Breast epithelium (tissue), 4 donors: ENCODE measurements at regions not wholly inside any gene's neighbourhood (a gene's known extent, or its start where the extent isn't known, plus 50 kb on each side); places are given as distances from the start of the nearest gene placed in this dataset.

ENCODE experiments used
- DNase-seq, 2 donors: peaks; one replicate each; pipeline ENCODE4 v3.0.0-alpha.2; 2019; ENCODE audit warnings: low spot score in 2 of 2
- H3K27ac ChIP-seq, 2 donors: fragments of 200-600 bp; sonication (generic) in 1 of 2; one replicate each; pipeline ENCODE4 v1.5.1; 2016 to 2019; ENCODE audit warnings: mild to moderate bottlenecking in 1 of 2
- H3K27me3 ChIP-seq, 2 donors: fragments of 200-600 bp; sonication (generic) in 1 of 2; one replicate each; pipeline versions ENCODE4 v1.5.1 to v1.6.0; 2017 to 2019; ENCODE audit warnings: control low read depth in 1 of 2, mild to moderate bottlenecking in 1 of 2
- H3K36me3 ChIP-seq: fragments of 200-600 bp; one replicate; pipeline ENCODE4 v1.5.1; 2019
- H3K4me1 ChIP-seq, 2 donors: fragments of 200-600 bp; sonication (generic); one replicate each; pipeline ENCODE4 v1.5.1; 2016 to 2019; ENCODE audit warnings: control low read depth in 1 of 2
- H3K4me3 ChIP-seq, 3 donors: fragments of 200-600 bp; sonication (generic); 1 replicate in 2 of 3; 2 replicates in 1 of 3; pipeline ENCODE4 v1.5.1; 2016 to 2019; ENCODE audit warnings: mild to moderate bottlenecking in 3 of 3, moderate library complexity in 2 of 3
- H3K9me3 ChIP-seq, 2 donors: fragments of 200-600 bp; sonication (generic) in 1 of 2; one replicate each; pipeline ENCODE4 v1.5.1; 2016 to 2019; ENCODE audit warnings: control low read depth in 1 of 2
- POLR2A ChIP-seq: fragments of 450-650 bp; IDR thresholded peaks from one replicate; pipeline ENCODE4 v1.6.1; 2016; ENCODE audit warnings: antibody characterized with exemption, mild to moderate bottlenecking, moderate library complexity
- POLR2AphosphoS5 ChIP-seq, 3 donors: sonication (generic); formaldehyde crosslinking; IDR thresholded peaks; one replicate each; pipeline ENCODE4 v1.6.1; 2017; ENCODE audit warnings: antibody characterized with exemption in 3 of 3
- intact Hi-C: fragments of 100-400 bp; cut with DNase I; formaldehyde crosslinking; loops from one replicate; pipeline ENCODE4 v1.15.1; 2023; ENCODE audit warnings: low total_unique reads
- TF ChIP-seq, protein P1 (sequence below), 3 donors: fragments of 450-650 bp; IDR thresholded peaks; one replicate each; pipeline ENCODE4 v1.5.1; 2016 to 2017; ENCODE audit warnings: antibody characterized with exemption in 3 of 3, mild to moderate bottlenecking in 3 of 3, moderate library complexity in 3 of 3

DNA sequence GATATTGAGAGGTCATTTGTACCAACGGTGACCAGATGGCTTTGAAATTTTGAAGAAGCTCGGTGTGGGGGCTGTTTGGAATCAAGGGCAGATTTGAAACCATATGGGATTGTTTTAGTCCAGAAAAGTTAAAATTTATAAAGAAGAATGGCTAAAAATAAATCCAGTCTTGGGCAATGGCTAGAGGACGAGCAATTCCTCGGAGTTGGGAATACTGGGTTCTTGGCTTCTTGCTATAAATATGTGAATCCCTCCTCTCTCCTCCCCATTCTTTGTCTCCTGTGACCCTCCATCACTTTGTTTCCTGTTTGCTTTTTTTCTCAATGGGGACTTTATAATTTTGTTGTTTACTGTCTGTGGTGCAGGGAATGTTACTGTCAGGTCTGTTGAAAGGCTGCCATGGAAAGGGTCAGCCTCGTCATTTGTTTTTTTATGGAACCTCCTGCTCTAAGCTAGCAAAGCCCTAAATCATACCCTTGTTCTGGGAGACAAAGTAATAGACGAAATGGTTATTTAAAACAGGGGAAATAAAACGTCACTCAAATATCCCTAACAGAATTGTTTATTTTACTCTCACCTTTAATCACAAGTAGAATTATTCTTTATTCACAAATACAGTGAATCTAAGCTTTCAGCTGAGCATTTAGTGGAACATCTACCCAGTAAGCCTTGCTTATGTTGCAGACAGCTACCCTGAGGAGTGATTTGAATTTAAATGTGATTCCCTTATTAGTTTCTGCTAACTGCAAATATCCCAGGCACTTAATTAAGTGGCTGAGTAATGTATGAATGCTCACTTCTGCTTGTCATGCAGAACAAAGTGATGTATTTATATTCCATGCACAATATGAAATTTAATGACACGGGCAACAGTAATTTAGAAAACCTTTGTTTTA lies 273.1 kb upstream of the NOVA1 start:
- Histone ChIP-seq H3K27ac (peak overlapping the region in 1 of 2 donors; percentile 10), H3K4me3 (no peak overlapping the region), H3K36me3 (no peaks in the 10 kb centered on the region), H3K4me1 (no peaks in the 10 kb centered on the region), H3K9me3 (no peaks in the 10 kb centered on the region), H3K27me3 (no peaks in the 10 kb centered on the region)
- TF ChIP-seq POLR2A: no peak
- no peak for TF ChIP-seq POLR2AphosphoS5 (IDR thresholded peaks at IDR 0.05)
- TF ChIP-seq, protein P1, sequence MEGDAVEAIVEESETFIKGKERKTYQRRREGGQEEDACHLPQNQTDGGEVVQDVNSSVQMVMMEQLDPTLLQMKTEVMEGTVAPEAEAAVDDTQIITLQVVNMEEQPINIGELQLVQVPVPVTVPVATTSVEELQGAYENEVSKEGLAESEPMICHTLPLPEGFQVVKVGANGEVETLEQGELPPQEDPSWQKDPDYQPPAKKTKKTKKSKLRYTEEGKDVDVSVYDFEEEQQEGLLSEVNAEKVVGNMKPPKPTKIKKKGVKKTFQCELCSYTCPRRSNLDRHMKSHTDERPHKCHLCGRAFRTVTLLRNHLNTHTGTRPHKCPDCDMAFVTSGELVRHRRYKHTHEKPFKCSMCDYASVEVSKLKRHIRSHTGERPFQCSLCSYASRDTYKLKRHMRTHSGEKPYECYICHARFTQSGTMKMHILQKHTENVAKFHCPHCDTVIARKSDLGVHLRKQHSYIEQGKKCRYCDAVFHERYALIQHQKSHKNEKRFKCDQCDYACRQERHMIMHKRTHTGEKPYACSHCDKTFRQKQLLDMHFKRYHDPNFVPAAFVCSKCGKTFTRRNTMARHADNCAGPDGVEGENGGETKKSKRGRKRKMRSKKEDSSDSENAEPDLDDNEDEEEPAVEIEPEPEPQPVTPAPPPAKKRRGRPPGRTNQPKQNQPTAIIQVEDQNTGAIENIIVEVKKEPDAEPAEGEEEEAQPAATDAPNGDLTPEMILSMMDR (IDR thresholded peaks at IDR 0.05): no peak
- intact Hi-C loops: no loop called here
- DNase-seq: no peak

DNA sequence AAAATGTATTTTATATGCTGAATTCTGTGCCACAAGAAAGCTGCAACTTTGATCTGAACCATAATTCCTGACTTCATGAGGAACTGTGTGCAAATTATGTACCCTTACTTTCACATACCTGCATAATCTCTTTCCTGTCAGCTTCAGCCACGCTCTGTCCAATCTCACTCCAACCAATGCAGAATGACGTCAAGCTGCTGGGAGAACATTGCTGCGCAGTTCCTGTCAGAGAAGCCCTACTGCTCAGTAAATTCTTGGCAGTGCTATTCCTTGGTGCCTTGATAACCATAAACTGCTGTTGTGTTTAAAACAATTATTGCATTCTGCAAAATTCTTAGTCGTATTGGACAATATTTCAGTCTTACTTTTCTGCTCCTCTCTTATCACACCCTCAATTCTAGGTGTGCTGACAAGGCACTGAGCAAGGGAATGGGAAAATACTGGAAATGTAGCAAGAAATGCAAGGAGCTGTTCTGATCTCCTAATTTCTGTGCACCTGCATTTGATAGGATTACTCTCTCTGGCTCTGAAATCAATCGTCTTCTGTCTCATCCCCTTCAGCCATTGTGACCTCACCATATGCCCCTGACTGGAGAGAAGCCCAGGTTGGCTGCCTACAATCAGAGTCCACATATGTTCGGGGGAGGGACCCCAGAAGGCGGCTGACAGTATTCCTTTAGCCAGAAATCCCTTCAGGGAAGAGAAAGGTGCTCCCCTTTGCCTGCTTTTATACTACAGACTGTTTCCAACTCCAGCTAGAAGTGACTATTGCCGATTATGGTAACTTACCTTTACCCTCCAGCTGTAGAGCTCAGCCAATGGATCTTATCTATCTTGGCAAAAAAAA lies 274.9 kb upstream of the NOVA1 start:
- Histone ChIP-seq H3K27ac (peak overlapping the region in 1 of 2 donors; percentile 48), H3K9me3 (no peaks in the 10 kb centered on the region), H3K27me3 (no peaks in the 10 kb centered on the region), H3K4me1 (no peaks in the 10 kb centered on the region), H3K36me3 (no peaks in the 10 kb centered on the region), H3K4me3 (no peak overlapping the region)
- intact Hi-C loops: no loop called here
- DNase-seq: no peak
- no peak for TF ChIP-seq POLR2A
- TF ChIP-seq, protein P1 (IDR thresholded peaks at IDR 0.05): no peak
- no peak for TF ChIP-seq POLR2AphosphoS5 (IDR thresholded peaks at IDR 0.05)

DNA sequence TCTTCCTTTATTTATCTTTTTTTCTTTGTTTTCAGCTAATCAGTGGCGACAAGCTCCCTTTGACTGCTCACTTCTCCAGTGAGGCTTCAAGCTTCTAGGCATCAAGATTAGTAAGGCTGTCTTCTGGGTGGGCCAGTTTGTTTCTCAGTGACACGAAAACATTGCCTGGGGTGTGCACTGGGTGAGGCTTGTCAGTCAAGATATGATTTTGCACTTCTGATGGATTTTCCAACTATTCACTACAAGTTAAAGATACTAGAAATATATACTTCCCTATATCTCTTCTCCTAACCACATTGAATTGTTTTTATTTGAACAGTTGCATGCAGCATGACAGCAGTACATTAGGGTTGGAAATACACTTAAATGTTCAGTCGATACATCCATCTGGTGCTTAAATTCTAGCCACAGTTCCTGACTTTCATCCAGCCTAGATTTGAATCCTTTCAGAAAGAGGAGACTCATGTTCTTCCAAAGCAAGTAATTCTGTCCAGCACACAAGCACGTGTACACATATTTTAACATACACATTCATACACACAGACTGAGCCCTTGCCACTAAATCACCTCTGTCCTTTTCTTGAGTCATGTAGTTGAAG lies 275.6 kb upstream of the NOVA1 start:
- Histone ChIP-seq H3K4me1 (no peaks in the 10 kb centered on the region), H3K9me3 (no peaks in the 10 kb centered on the region), H3K27me3 (no peaks in the 10 kb centered on the region), H3K27ac (no peak overlapping the region), H3K4me3 (no peak overlapping the region), H3K36me3 (no peaks in the 10 kb centered on the region)
- intact Hi-C loops: no loop called here
- no peak for DNase-seq
- TF ChIP-seq POLR2A (no peak), POLR2AphosphoS5 (IDR thresholded peaks at IDR 0.05) (no peak)
- TF ChIP-seq, protein P1 (IDR thresholded peaks at IDR 0.05): no peak

DNA sequence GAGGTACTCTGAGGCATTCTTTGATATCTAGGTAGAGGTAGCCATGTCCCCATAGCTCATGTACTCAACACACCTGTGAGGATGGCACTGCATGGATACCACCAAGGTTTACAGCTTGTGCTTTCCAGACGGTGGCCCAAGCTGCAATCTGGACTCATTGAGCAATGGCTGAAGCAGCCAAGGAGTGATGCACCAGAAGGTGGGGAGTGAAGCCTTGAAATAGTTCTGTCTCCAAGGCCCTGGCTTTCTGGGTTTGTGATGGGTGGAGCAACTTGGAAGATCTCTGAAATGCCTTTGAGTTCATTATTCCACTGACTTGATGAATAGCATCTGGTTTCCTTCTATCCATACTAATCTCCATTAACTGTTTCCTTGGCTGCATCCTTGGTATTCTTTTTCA lies 290.0 kb upstream of the NOVA1 start:
- H3K27ac ChIP-seq: no peak overlapping the region
- intact Hi-C loops: no loop called here

More for the DNA sequence above, 290.0 kb upstream of the NOVA1 start:
- Histone ChIP-seq H3K9me3 (peaks cover 0 to 8% of the 10 kb centered on the region in 2 donors), H3K4me3 (no peak overlapping the region), H3K4me1 (no peaks in the 10 kb centered on the region), H3K27me3 (no peaks in the 10 kb centered on the region), H3K36me3 (no peaks in the 10 kb centered on the region)
- TF ChIP-seq, protein P1 (IDR thresholded peaks at IDR 0.05): no peak
- no peak for TF ChIP-seq POLR2A
- TF ChIP-seq POLR2AphosphoS5 (IDR thresholded peaks at IDR 0.05): no peak
- no peak for DNase-seq
